HEK293T (cell line): ENCODE measurements at regions not wholly inside any gene's neighbourhood (a gene's known extent, or its start where the extent isn't known, plus 50 kb on each side); places are given as distances from the start of the nearest gene placed in this dataset.
"Not testable (repeated sequence)": the region's sequence is repeated elsewhere in the genome, so short reads cannot be mapped to it uniquely, and the experiment has no call there.

Experiments used
- CTCF ChIA-PET: fragments of 350-600 bp; formaldehyde crosslinking; extraction: SDS; loops from one replicate; lab custom pipeline; 2021; ENCODE audit warnings: antibody characterized with exemption, inconsistent platforms; lab: Yijun Ruan, JAX
- POLR2A ChIA-PET: fragments of 350-600 bp; formaldehyde crosslinking; extraction: SDS; loops from one replicate; lab custom pipeline; 2020; ENCODE audit warnings: antibody characterized with exemption, inconsistent platforms; lab: Yijun Ruan, JAX
- DNase-seq: peaks from one replicate; pipeline ENCODE4 v3.0.0; 2012; ENCODE audit warnings: mixed read lengths; ENCODE audit errors: extremely low spot score
- ARNT ChIP-seq: fragments of 450-650 bp; IDR thresholded peaks from 2 replicates; pipeline ENCODE4 v1.6.1; 2017; ENCODE audit warnings: mild to moderate bottlenecking
- BHLHE40 ChIP-seq: fragments of 450-650 bp; IDR thresholded peaks from 2 replicates; pipeline ENCODE4 v1.6.1; 2016; ENCODE audit warnings: mild to moderate bottlenecking, moderate library complexity, borderline replicate concordance
- CTBP1 ChIP-seq: fragments of 450-650 bp; IDR thresholded peaks from 2 replicates; pipeline ENCODE4 v1.6.1; 2016; ENCODE audit warnings: borderline replicate concordance
- ELF4 ChIP-seq: fragments of 450-650 bp; IDR thresholded peaks from 2 replicates; pipeline ENCODE4 v1.6.1; 2017; ENCODE audit warnings: antibody characterized with exemption
- FOXA1 ChIP-seq: fragments of 450-650 bp; IDR thresholded peaks from 2 replicates; pipeline ENCODE4 v1.6.1; 2016; ENCODE audit warnings: mild to moderate bottlenecking
- FOXK2 ChIP-seq: fragments of 450-650 bp; IDR thresholded peaks from 2 replicates; pipeline ENCODE4 v1.6.1; 2016; ENCODE audit warnings: mild to moderate bottlenecking
- FOXM1 ChIP-seq: fragments of 450-650 bp; IDR thresholded peaks from 2 replicates; pipeline ENCODE4 v1.6.1; 2017; ENCODE audit warnings: mild to moderate bottlenecking, borderline replicate concordance
- HDGF ChIP-seq: fragments of 450-650 bp; IDR thresholded peaks from 2 replicates; pipeline ENCODE4 v1.6.1; 2017; ENCODE audit warnings: antibody characterized with exemption, borderline replicate concordance
- L3MBTL2 ChIP-seq: fragments of 450-650 bp; conservative IDR thresholded peaks from 2 replicates; pipeline ENCODE4 v1.6.1; 2016; ENCODE audit warnings: mild to moderate bottlenecking
- LEF1 ChIP-seq: fragments of 450-650 bp; IDR thresholded peaks from 2 replicates; pipeline ENCODE4 v1.6.1; 2017; ENCODE audit warnings: mild to moderate bottlenecking, borderline replicate concordance
- NFRKB ChIP-seq: fragments of 450-650 bp; IDR thresholded peaks from 2 replicates; pipeline ENCODE4 v1.6.1; 2016; ENCODE audit warnings: mild to moderate bottlenecking, moderate library complexity
- PKNOX1 ChIP-seq: fragments of 450-650 bp; IDR thresholded peaks from 2 replicates; pipeline ENCODE4 v1.6.1; 2016
- SP1 ChIP-seq: fragments of 450-650 bp; IDR thresholded peaks from 2 replicates; pipeline ENCODE4 v1.6.1; 2017
- SUZ12 ChIP-seq: fragments of 450-650 bp; IDR thresholded peaks from 2 replicates; pipeline ENCODE4 v1.6.1; 2016; ENCODE audit warnings: mild to moderate bottlenecking
- TARDBP ChIP-seq: fragments of 450-650 bp; IDR thresholded peaks from 2 replicates; pipeline ENCODE4 v1.6.1; 2016
- ZNF384 ChIP-seq: fragments of 450-650 bp; IDR thresholded peaks from 2 replicates; pipeline ENCODE4 v1.6.1; 2016

GRCh38 chrX:63424063-63424462, 72.9 kb upstream of the SPIN4 start:
- ChIA-PET CTCF (no interaction called here), POLR2A (no interaction called here)
- TF ChIP-seq FOXA1: no peak
- no peak for TF ChIP-seq FOXK2
- TF ChIP-seq SUZ12: no peak
- no peak for TF ChIP-seq L3MBTL2
- no peak for TF ChIP-seq PKNOX1
- no peak for TF ChIP-seq BHLHE40

DNA sequence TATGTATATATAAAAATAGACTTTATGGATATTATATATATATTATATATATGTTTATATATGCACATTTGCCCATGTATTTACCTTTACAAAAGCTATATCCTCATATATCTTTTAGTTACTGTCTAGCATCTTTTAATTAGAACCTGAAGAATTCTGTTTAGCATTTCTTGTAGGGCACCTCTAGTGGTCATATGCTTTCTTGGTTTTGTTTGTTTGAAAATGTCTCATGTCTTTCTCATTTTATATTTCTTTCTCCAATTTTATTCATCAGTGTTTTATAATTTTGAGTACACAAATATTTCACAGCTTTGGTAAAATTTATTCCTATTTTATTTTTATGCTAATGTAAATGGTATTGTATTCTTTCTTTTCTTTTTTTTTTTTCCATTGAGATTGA, 70.3 kb upstream of the SPIN4 start:
- ChIA-PET POLR2A (no interaction called here), CTCF (no interaction called here)
- no peak for DNase-seq
- TF ChIP-seq ELF4 (no peak), SUZ12 (no peak), ARNT (no peak), SP1 (no peak), TARDBP (no peak), PKNOX1 (no peak), BHLHE40 (no peak), FOXA1 (no peak), NFRKB (no peak), L3MBTL2 (no peak), LEF1 (no peak), FOXK2 (no peak), FOXM1 (no peak)

More at GRCh38 chrX:63424063-63424462, 72.9 kb upstream of the SPIN4 start:
- no peak for DNase-seq

- TF ChIP-seq HDGF (no peak), FOXK2 (no peak), SUZ12 (no peak), ZNF384 (no peak), TARDBP (no peak)
- CTCF ChIA-PET: no interaction called here
- no peak for DNase-seq
- POLR2A ChIA-PET: no interaction called here
Observed at GRCh38 chrX:63418211-63418610, 67.1 kb upstream of the SPIN4 start.

GRCh38 chrX:63417649-63418048, 66.5 kb upstream of the SPIN4 start:
- TF ChIP-seq HDGF (no peak), FOXM1 (no peak), CTBP1 (no peak), TARDBP (no peak)
- CTCF ChIA-PET: no interaction called here
- no peak for DNase-seq
- POLR2A ChIA-PET: no interaction called here

- CTCF ChIA-PET, POLR2A ChIA-PET, DNase-seq: not testable (repeated sequence)
Observed at GRCh38 chrX:63409934-63410333, 58.8 kb upstream of the SPIN4 start.

DNA sequence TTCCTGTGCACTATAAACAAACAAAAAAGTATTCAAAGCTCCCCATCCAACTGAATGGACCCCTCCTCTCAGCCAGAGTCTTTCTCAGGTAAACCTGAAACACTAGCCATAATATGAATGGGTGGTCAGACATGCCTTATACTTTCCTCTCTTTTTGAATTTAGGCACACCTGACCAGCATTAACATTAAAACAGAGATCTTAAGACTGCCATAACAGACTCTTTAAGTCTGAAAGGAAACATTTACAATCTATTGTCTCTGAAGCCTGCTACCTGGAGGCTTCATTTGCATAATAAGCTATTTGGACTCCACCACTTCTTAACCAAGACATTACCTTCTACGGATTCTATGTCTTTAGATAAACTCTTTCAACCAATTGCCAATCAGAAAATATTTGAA, 56.9 kb upstream of the SPIN4 start:
- ChIA-PET CTCF (no interaction called here), POLR2A (no interaction called here)
- DNase-seq: no peak
- TF ChIP-seq TARDBP (no peak), ELF4 (no peak), LEF1 (no peak), SUZ12 (no peak), L3MBTL2 (no peak), ARNT (no peak), CTBP1 (no peak), ZNF384 (no peak), FOXA1 (no peak), FOXK2 (no peak), BHLHE40 (no peak), PKNOX1 (no peak), SP1 (no peak), NFRKB (no peak), FOXM1 (no peak), HDGF (no peak)

- CTCF ChIA-PET: no interaction called here
Observed at GRCh38 chrX:63404332-63404731, 53.2 kb upstream of the SPIN4 start.

More at GRCh38 chrX:63404332-63404731, 53.2 kb upstream of the SPIN4 start:
- DNase-seq: no peak
- POLR2A ChIA-PET: no interaction called here
- TF ChIP-seq HDGF (no peak), NFRKB (no peak), TARDBP (no peak), FOXK2 (no peak), ELF4 (no peak), ZNF384 (no peak), L3MBTL2 (no peak), CTBP1 (no peak), ARNT (no peak), SP1 (no peak), PKNOX1 (no peak), FOXA1 (no peak), FOXM1 (no peak), SUZ12 (no peak), LEF1 (no peak), BHLHE40 (no peak)
